HFFc6 (cell line): ENCODE measurements at regions not wholly inside any gene's neighbourhood (a gene's known extent, or its start where the extent isn't known, plus 50 kb on each side); places are given as distances from the start of the nearest gene placed in this dataset.

Experiments used
- DNase-seq: peaks from one replicate; pipeline ENCODE4 v3.0.0-alpha.2; 2018
- H3K27ac Mint-ChIP-seq: 2 replicates; pipeline ENCODE4 v1.8.0; 2020; ENCODE audit warnings: mild to moderate bottlenecking, mixed read lengths
- H3K27me3 Mint-ChIP-seq: 2 replicates; pipeline ENCODE4 v1.8.0; 2021; ENCODE audit warnings: mild to moderate bottlenecking, moderate library complexity, mixed read lengths; ENCODE audit not compliant: insufficient read depth
- H3K36me3 Mint-ChIP-seq: 2 replicates; pipeline ENCODE4 v1.8.0; 2021; ENCODE audit warnings: low read depth, mixed read lengths
- H3K4me1 Mint-ChIP-seq: 2 replicates; pipeline ENCODE4 v1.8.0; 2020; ENCODE audit warnings: low read depth, mixed read lengths
- H3K4me3 Mint-ChIP-seq: 2 replicates; pipeline ENCODE4 v1.8.0; 2020; ENCODE audit warnings: mild to moderate bottlenecking, moderate library complexity, mixed read lengths
- H3K9me3 Mint-ChIP-seq: 2 replicates; pipeline ENCODE4 v1.8.0; 2020; ENCODE audit warnings: mild to moderate bottlenecking, mixed read lengths
- TF ChIP-seq, protein P1 (sequence below): fragments of 200-600 bp; sonication (generic); IDR thresholded peaks from 2 replicates; pipeline ENCODE4 v1.5.0; 2021; ENCODE audit warnings: antibody characterized with exemption, mild to moderate bottlenecking

DNA sequence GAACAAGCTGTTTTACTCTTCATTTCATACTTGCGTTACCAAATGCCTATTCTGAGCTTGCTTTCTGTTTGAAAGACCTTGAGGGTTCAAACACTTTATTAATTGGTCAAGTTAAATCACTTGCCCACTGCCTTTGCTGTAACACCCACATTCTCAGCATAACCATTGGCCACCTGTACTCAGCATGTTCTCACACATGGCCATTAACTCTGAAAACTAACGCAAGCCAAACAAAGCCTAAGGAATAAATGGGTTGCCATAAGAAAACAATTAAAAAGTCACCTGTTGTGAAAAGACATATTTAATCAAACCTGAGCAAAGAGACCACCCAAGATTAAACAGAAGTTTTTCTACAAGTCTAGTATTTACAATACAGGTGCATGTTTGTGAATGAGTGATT is 517.2 kb upstream of the SPRY2 start:
- peaks cover 34% of the 10 kb centered on the region for H3K9me3 Mint-ChIP-seq
- no peaks in the 10 kb centered on the region for H3K4me1 Mint-ChIP-seq
- H3K27me3 Mint-ChIP-seq = no peaks in the 10 kb centered on the region
- TF ChIP-seq, protein P1, sequence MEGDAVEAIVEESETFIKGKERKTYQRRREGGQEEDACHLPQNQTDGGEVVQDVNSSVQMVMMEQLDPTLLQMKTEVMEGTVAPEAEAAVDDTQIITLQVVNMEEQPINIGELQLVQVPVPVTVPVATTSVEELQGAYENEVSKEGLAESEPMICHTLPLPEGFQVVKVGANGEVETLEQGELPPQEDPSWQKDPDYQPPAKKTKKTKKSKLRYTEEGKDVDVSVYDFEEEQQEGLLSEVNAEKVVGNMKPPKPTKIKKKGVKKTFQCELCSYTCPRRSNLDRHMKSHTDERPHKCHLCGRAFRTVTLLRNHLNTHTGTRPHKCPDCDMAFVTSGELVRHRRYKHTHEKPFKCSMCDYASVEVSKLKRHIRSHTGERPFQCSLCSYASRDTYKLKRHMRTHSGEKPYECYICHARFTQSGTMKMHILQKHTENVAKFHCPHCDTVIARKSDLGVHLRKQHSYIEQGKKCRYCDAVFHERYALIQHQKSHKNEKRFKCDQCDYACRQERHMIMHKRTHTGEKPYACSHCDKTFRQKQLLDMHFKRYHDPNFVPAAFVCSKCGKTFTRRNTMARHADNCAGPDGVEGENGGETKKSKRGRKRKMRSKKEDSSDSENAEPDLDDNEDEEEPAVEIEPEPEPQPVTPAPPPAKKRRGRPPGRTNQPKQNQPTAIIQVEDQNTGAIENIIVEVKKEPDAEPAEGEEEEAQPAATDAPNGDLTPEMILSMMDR = no peak
- DNase-seq = no peak
- no peak overlapping the region for H3K4me3 Mint-ChIP-seq
- H3K27ac Mint-ChIP-seq = no peak overlapping the region
- H3K36me3 Mint-ChIP-seq = no peaks in the 10 kb centered on the region

DNA sequence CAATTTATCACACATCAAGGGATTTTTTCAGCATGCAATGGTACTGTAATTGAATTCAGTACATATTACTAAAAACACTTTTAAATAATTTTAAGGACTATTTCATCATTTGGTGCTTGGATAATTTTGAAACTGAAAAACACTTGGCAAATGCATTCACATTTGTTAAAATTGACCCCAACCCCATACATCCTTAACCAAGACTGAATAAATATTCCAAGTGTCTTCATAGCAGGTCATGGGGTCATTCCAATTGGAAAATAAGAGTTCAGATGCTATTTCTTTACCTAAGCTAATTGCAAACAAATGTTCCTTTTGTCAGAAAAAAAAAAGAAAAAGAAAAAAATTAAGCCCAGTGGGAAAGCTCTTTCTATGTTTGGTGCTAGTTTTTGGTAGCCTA is 516.4 kb upstream of the SPRY2 start:
- TF ChIP-seq, protein P1 = no peak
- H3K9me3 Mint-ChIP-seq = peaks cover 26% of the 10 kb centered on the region
- no peak overlapping the region for H3K27ac Mint-ChIP-seq

DNA sequence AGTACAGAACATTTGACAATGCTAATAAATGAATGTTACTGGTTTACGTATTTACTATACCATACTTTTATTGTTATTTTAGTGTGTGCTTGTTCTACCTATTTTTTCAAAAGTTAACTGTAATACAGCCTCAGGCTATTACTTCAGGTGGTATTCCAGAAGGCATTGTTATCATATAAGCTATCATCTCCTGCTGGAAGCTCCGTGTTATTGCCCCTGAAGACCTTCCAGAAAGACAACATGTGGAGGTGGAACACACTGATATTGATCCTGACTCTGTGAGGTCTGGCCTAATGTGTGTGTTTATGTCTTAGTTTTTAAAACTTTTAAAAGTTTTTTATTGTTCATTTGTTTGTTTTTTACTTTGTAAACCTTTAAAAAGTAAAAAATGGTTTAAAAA is 509.8 kb upstream of the SPRY2 start:
- Mint-ChIP-seq H3K36me3 (no peaks in the 10 kb centered on the region), H3K9me3 (peaks cover 23% of the 10 kb centered on the region), H3K4me3 (no peak overlapping the region), H3K27me3 (no peaks in the 10 kb centered on the region; the same call in 1 of the 2 replicates), H3K27ac (no peak overlapping the region), H3K4me1 (no peaks in the 10 kb centered on the region)
- TF ChIP-seq, protein P1 = no peak
- no peak for DNase-seq

More for the DNA sequence above, 516.4 kb upstream of the SPRY2 start:
- no peaks in the 10 kb centered on the region for H3K36me3 Mint-ChIP-seq
- H3K4me3 Mint-ChIP-seq = no peak overlapping the region
- H3K27me3 Mint-ChIP-seq = no peaks in the 10 kb centered on the region
- no peaks in the 10 kb centered on the region for H3K4me1 Mint-ChIP-seq
- DNase-seq = no peak

DNA sequence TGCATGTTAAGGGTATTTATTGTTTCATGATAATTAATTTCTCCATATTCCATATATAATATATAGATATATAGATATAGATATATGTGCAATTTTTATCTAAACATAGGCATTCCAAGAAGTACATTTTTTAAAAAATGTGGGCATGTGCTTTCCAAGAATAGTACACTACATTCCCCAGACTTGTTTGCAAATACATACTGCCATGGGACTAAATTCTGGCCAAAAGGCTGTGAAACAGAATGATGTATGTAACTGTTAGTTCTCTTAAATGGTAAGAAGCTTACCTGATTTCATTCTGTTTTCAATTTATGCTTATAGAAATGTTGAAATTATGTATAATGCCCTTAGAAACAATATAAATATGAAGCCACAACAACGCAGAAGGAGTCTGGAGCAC is 503.2 kb upstream of the SPRY2 start:
- Mint-ChIP-seq H3K27ac (no peak overlapping the region), H3K4me3 (no peak overlapping the region), H3K27me3 (no peaks in the 10 kb centered on the region; the same call in 1 of the 2 replicates), H3K9me3 (no peaks in the 10 kb centered on the region), H3K36me3 (no peaks in the 10 kb centered on the region), H3K4me1 (no peaks in the 10 kb centered on the region)
- no peak for DNase-seq
- TF ChIP-seq, protein P1 = no peak

DNA sequence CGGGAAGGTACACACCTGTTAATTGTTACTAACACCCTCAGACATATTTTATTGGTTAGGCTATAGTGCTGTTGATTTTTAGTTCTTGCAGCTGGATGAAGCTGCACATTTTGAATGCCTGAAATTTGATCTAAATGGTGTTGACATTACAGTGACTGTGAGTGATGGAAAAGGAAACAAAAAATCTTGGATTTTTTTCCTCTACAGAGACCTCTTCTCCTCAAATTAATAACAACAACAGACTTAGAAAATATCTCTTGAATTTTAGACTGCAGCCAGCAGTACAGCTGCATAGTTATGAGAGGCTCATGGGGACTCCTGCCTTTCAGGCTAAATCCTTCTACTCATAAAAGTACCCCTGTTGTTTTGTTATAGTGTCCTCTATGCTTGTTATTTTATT is 500.5 kb upstream of the SPRY2 start:
- TF ChIP-seq, protein P1 = no peak
- no peaks in the 10 kb centered on the region for H3K36me3 Mint-ChIP-seq

More for the DNA sequence above, 500.5 kb upstream of the SPRY2 start:
- Mint-ChIP-seq H3K27me3 (no peaks in the 10 kb centered on the region; the same call in 1 of the 2 replicates), H3K9me3 (peaks cover 6% of the 10 kb centered on the region), H3K27ac (no peak overlapping the region), H3K4me1 (no peaks in the 10 kb centered on the region), H3K4me3 (no peak overlapping the region)
- no peak for DNase-seq
